ENCODE measurements at regions not wholly inside any gene's neighbourhood (a gene's known extent, or its start where the extent isn't known, plus 50 kb on each side); places are given as distances from the start of the nearest gene placed in this dataset.

DNA sequence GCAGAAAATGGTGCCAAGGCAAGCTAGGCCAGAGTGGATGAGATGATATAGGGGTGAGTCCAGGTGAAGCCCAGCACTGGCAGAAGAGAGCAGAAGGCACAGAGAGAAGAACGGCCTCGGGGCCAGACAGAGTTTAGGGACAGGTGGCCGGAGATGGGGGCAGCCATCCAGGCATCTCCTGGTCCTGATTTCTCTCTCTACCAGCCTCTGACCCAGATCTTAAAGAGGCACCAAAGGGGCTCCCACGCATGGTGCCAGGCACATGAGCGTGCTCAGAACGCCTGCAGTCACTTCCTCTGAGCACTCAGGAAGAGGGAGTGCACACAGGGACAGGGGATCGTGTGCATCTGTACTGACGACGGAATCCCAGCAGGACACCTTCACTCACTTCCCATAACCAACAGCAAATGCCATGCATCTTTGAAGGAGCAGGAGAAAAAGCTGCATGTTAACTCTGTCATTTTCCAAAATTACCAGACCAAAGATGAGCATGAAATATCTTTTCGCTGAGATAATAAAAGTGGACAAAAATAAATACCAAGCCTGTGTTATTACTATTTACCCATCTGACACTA is 427.8 kb upstream of the MYT1L start:
- peaks cover 6% of the 10 kb centered on the region for H3K4me1 ChIP-seq
- intact Hi-C loops (cut with DNase I): no loop called here
- peaks cover 8% of the 10 kb centered on the region for H3K9me3 ChIP-seq
- 24 to 52% (median 32%) methylated on average over 10 of the region's 10 CpGs for whole genome bisulfite sequencing, 3 donors
- ATAC-seq (no peak), DNase-seq (no peak)
- no peak overlapping the region for H3K27ac ChIP-seq
- H3K36me3 ChIP-seq (ENCODE audit: insufficient read depth in 1 of 2, low read depth in 1 of 2): no peaks in the 10 kb centered on the region
- no peaks in the 10 kb centered on the region for H3K27me3 ChIP-seq (ENCODE audit: insufficient read depth in 3 of 3, low read length in 2 of 3)
- no peak overlapping the region for H3K4me3 ChIP-seq
- TF ChIP-seq CTCF (IDR thresholded peaks at IDR 0.05): no peak

- Histone ChIP-seq H3K4me3 (no peak overlapping the region), H3K4me1 (no peaks in the 10 kb centered on the region), H3K27ac (no peak overlapping the region), H3K9me3 (peaks cover 8% of the 10 kb centered on the region), H3K36me3 (ENCODE audit: insufficient read depth in 1 of 2, low read depth in 1 of 2) (no peaks in the 10 kb centered on the region), H3K27me3 (ENCODE audit: insufficient read depth in 3 of 3, low read length in 2 of 3) (no peaks in the 10 kb centered on the region)
- intact Hi-C loops (cut with DNase I): no loop called here
- no peak for ATAC-seq
- 79 to 86% (median 85%) methylated on average over 3 of the region's 3 CpGs for WGBS, 3 donors
- DNase-seq: no peak
- TF ChIP-seq CTCF (IDR thresholded peaks at IDR 0.05): no peak
Observed at GRCh38 chr2:2757764-2758163, 426.7 kb upstream of the MYT1L start.

DNA sequence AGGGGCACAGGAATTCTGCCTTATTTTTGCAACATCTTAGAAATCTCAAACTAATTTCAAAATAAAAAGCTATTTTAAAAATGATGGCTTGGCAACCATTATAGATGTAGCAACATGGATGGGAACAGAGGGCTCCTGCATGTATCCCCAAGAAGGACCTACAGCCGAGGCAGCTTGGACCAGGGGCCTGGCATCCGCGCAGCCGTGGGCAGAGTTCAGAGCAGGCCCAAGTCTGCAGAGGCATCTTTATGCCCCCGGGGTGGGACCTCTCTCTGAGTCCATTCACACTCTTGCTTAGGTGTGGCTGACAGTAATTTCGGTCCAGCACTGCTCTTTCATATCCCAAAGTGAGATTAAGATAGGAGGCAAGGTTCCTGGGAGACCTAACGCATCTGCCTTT is 425.8 kb upstream of the MYT1L start:
- no peak for TF ChIP-seq CTCF (IDR thresholded peaks at IDR 0.05)
- 88 to 94% (median 93%) methylated on average over 7 of the region's 7 CpGs for WGBS, 3 donors
- Histone ChIP-seq H3K4me3 (no peak overlapping the region), H3K36me3 (ENCODE audit: insufficient read depth in 1 of 2, low read depth in 1 of 2) (no peaks in the 10 kb centered on the region), H3K27ac (no peak overlapping the region), H3K4me1 (no peaks in the 10 kb centered on the region), H3K27me3 (ENCODE audit: insufficient read depth in 3 of 3, low read length in 2 of 3) (no peaks in the 10 kb centered on the region), H3K9me3 (peaks cover 8% of the 10 kb centered on the region)
- intact Hi-C loops (cut with DNase I): no loop called here
- ATAC-seq (no peak), DNase-seq (no peak)

DNA sequence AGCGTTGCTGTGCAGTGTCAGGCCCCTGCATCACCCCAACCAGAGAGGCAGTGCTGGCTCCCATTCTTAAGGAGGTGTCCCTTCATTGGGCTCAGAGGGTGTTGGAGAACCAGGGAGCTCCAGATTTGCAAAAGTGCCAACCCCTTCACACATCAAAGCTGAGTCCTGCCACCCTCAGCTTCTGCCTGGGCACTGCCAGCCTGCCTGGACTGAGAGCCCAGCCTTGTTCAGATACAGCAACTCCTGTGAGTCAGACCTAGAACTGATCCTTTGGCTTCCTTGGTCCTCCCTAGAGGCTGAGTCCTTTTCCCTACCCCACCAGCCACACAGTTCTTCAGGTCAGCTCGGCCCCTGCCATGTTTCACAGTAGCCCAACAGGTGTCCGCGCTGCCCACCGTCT is 424.9 kb upstream of the MYT1L start:
- DNase-seq (no peak), ATAC-seq (no peak)
- H3K4me1 ChIP-seq: no peaks in the 10 kb centered on the region
- no peak overlapping the region for H3K4me3 ChIP-seq
- H3K27ac ChIP-seq: no peak overlapping the region
- no peaks in the 10 kb centered on the region for H3K36me3 ChIP-seq (ENCODE audit: insufficient read depth in 1 of 2, low read depth in 1 of 2)
- no peaks in the 10 kb centered on the region for H3K27me3 ChIP-seq (ENCODE audit: insufficient read depth in 3 of 3, low read length in 2 of 3)
- H3K9me3 ChIP-seq: peaks cover 8% of the 10 kb centered on the region
- WGBS, 3 donors: 83 to 93% (median 88%) methylated on average over 4 to 5 of the region's 5 CpGs
- TF ChIP-seq CTCF (IDR thresholded peaks at IDR 0.05): no peak
- intact Hi-C loops (cut with DNase I): no loop called here

DNA sequence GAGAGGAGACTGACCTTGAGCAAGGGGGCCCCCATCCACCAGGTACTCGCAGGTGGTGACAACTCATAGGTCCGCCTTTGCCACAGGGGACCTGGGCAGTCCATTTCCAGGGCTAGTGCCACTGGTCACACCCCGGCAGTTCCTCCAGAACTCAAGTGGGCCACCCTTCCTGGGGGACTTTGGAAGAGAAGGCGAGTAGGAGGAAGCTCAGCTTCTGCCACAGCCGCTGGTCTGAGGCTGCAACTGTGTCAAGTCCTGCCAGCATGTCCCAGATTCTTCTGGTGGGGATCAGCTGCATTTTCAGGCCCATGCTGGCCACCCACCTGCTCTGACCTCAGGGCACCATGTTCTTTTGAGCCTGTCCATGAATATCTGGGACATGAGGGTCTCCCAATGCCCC is 423.9 kb upstream of the MYT1L start:
- 89 to 91% (median 90%) methylated on average over 5 of the region's 5 CpGs for WGBS, 3 donors
- Histone ChIP-seq H3K4me1 (no peaks in the 10 kb centered on the region), H3K27me3 (ENCODE audit: insufficient read depth in 3 of 3, low read length in 2 of 3) (no peaks in the 10 kb centered on the region), H3K9me3 (no peaks in the 10 kb centered on the region), H3K4me3 (no peak overlapping the region), H3K36me3 (ENCODE audit: insufficient read depth in 1 of 2, low read depth in 1 of 2) (no peaks in the 10 kb centered on the region), H3K27ac (no peak overlapping the region)
- intact Hi-C loops (cut with DNase I): no loop called here
- TF ChIP-seq CTCF (IDR thresholded peaks at IDR 0.05): no peak
- DNase-seq (no peak), ATAC-seq (no peak)
